ENCODE measurements at regions not wholly inside any gene's neighbourhood (a gene's known extent, or its start where the extent isn't known, plus 50 kb on each side); places are given as distances from the start of the nearest gene placed in this dataset.

DNA sequence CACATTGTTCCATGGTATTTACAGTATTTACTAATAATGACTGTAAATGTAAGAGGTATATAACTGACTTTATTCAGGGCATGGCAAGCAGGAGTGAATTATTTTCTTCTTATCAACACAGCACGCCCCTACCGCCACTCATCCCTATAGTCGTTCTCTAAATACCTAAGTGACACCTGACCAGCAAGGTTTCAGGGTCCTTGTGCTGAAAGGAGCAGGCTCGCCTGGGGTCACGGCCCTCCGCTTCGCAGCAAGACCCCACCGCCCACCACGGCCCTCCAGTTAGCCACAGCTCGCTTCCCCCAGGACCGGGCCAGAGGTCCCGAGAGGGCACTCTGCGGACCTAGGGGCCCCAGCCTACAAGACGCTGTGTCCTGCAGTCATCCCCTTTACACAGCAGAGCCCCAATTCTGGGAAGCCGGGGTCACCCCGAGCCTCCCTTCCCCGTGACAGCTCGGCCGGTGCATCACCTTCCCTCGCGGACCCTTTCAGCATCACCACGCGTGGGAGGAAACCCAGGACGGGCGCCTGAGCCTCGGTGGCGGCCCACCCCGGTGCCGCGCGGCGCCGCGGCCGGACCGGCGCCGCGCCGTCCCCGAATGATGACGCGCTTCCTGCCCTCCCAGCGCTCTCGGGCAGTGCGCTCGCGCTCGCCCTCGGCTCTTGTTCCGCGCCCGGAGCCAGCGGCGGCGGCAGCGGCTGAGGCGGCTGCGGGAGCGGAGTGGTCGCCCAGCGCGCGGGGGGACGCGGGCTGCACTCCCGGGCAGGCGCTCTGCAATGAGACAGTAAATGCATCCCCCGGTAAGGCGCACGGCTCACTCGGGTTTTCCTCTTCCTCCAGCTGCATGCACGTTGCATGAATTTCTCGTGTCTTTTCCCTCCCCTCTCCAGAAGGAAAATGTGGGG lies 225.1 kb upstream of the C2CD4B start, which contains the start of gene TLN2:
TSS of gene TLN2 (plus strand) at position 666 of the 906 bp plus-strand sequence.
- Mint-ChIP-seq H3K27me3 (peaks cover 32% of the 10 kb centered on the region), H3K27ac (peak within 1 kb of the TSS; percentile 91), H3K4me3 (peak within 1 kb of the TSS; percentile 95), H3K9me3 (no peaks in the 10 kb centered on the region), H3K4me1 (ENCODE audit: low read depth) (peaks cover 19% of the 10 kb centered on the region), H3K36me3 (ENCODE audit: low read depth) (peaks cover 12% of the 10 kb centered on the region)
- peak; percentile 84 for DNase-seq

DNA sequence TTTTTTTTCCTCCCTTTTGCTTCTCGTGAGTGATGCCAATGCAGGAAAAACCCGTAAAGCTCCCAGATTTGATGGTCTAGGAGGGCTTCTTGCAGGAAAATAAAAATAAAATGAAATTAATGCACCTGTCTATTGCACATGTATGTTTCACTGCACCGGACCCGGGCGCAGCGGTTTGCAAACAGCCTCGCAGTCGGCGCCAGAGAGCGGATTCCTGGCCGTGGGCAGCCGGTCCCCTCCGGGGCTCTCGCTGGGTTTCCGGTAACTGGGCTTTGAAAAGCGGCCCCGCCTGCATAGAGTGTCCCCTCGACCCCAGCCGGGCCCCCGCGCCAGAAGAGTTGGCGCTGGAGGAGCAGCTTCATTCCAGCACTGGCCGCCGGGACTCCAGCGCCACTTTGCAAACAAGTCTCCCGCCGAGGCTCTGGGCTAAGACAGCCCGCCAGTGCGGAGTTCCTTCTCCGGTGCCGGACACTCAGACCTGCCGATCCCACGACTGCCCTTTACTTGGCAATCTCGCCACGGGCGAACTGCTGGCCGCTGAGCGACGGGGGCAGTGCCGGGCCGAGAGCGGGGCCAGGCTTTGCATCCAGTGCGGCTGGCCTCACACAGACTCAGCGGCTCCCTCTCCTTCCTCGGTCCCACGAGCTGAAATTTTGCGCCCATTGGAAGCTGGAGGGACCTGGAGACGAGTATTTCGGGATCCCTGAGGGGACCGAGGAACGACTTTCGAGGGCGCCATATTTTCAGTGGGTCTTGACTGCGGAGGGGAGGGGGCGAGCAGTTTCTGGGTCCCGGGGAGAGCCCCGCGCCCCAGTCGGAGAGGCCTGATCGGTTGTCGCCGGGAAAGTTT lies 225.9 kb upstream of the C2CD4B start:
- Mint-ChIP-seq H3K36me3 (ENCODE audit: low read depth) (peaks cover 12% of the 10 kb centered on the region), H3K4me3 (peak overlapping the region; percentile 87), H3K9me3 (no peaks in the 10 kb centered on the region), H3K4me1 (ENCODE audit: low read depth) (peaks cover 19% of the 10 kb centered on the region), H3K27ac (peak overlapping the region; percentile 61), H3K27me3 (peaks cover 35% of the 10 kb centered on the region)
- DNase-seq = peak; percentile 63

- Mint-ChIP-seq H3K27ac (peak overlapping the region; percentile 18), H3K4me1 (ENCODE audit: low read depth) (peaks cover 19% of the 10 kb centered on the region)
These were observed 226.7 kb upstream of the C2CD4B start for GRCh38 chr15:62391641-62392262.

GRCh38 chr15:62392376-62392775 lies 227.3 kb upstream of the C2CD4B start:
- no peak for DNase-seq
- H3K4me3 Mint-ChIP-seq = peak overlapping the region; percentile 87
- peak overlapping the region; percentile 18 for H3K27ac Mint-ChIP-seq
- no peaks in the 10 kb centered on the region for H3K9me3 Mint-ChIP-seq
- peaks cover 43% of the 10 kb centered on the region for H3K27me3 Mint-ChIP-seq
- peaks cover 12% of the 10 kb centered on the region for H3K36me3 Mint-ChIP-seq (ENCODE audit: low read depth)
- peaks cover 19% of the 10 kb centered on the region for H3K4me1 Mint-ChIP-seq (ENCODE audit: low read depth)

More at GRCh38 chr15:62391641-62392262, 226.7 kb upstream of the C2CD4B start:
- Mint-ChIP-seq H3K9me3 (no peaks in the 10 kb centered on the region), H3K27me3 (peaks cover 39% of the 10 kb centered on the region), H3K4me3 (peak overlapping the region; percentile 87), H3K36me3 (ENCODE audit: low read depth) (peaks cover 12% of the 10 kb centered on the region)
- DNase-seq = peak; percentile 68

DNA sequence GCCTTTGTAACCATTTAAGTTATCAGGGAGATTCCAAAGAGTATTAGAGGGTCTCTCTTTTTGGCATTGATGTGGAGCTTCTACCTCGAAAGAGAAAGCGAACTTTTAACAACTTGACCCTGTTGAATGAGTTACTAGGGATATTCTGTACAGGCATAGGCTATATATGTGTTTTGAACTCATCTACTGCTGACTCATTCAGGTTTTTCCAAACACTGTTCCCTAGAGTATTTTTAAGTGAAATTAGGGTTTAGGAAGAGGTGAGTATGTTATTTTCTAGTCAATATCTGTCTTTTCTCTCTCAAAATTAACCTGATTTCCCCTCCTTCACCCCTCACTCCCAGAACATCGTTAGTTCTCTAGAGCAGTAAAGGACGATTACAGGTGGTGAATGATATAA lies 228.1 kb upstream of the C2CD4B start:
- Mint-ChIP-seq H3K36me3 (ENCODE audit: low read depth) (peaks cover 12% of the 10 kb centered on the region), H3K4me3 (no peak overlapping the region), H3K4me1 (ENCODE audit: low read depth) (peaks cover 19% of the 10 kb centered on the region), H3K27me3 (peaks cover 49% of the 10 kb centered on the region), H3K27ac (no peak overlapping the region), H3K9me3 (peaks cover 1% of the 10 kb centered on the region)
- no peak for DNase-seq

DNA sequence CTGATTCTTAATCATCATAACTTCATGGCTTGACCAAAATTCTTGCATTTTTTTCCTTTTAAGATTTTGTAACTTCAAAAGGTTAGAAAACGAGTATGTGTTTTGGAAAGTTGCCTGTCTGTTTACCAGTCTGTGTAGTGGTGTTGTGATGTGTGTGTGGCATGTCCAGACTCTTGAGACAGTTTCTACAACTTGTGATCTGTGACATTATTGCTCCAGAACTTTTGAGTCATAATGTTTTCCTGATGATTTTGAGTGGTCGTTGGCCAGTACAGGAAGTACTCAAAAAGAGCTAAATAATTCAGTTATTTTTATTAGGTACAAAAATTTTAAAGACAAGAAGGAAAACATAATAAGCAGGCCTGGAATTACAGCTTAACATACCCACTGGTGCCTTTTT lies 229.0 kb upstream of the C2CD4B start:
- H3K4me1 Mint-ChIP-seq (ENCODE audit: low read depth) = peaks cover 19% of the 10 kb centered on the region
- peaks cover 6% of the 10 kb centered on the region for H3K9me3 Mint-ChIP-seq
- peaks cover 56% of the 10 kb centered on the region for H3K27me3 Mint-ChIP-seq
- H3K4me3 Mint-ChIP-seq = no peak overlapping the region
- H3K36me3 Mint-ChIP-seq (ENCODE audit: low read depth) = peaks cover 12% of the 10 kb centered on the region
- no peak for DNase-seq
- no peak overlapping the region for H3K27ac Mint-ChIP-seq

GRCh38 chr15:62400778-62401177 lies 235.7 kb upstream of the C2CD4B start:
- H3K4me1 Mint-ChIP-seq (ENCODE audit: low read depth) = no peaks in the 10 kb centered on the region
- no peak overlapping the region for H3K27ac Mint-ChIP-seq
- H3K27me3 Mint-ChIP-seq = peaks cover 64% of the 10 kb centered on the region
- H3K9me3 Mint-ChIP-seq = peaks cover 17% of the 10 kb centered on the region
- H3K4me3 Mint-ChIP-seq = no peak overlapping the region
- H3K36me3 Mint-ChIP-seq (ENCODE audit: low read depth) = peaks cover 6% of the 10 kb centered on the region
- no peak for DNase-seq

DNA sequence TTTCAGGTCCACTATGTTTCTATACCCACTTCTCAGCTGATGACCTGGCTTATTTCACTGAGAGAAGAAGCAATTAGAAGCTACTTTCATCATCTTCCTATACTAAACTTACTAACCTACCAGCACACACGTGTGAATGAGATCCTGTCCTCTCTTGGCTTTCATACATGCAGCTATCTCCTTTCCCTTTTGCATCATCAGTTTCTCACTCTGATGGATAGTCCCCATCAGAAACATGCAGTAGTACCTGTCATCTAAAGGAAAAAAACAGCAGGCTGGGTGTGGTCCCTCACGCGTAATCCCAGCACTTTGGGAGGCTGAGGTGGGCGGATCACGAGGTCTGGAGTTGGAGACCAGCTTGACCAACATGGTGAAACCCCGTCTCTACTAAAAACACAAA lies 237.6 kb upstream of the C2CD4B start:
- Mint-ChIP-seq H3K4me1 (ENCODE audit: low read depth) (no peaks in the 10 kb centered on the region), H3K4me3 (no peak overlapping the region), H3K27me3 (peaks cover 61% of the 10 kb centered on the region), H3K36me3 (ENCODE audit: low read depth) (peaks cover 6% of the 10 kb centered on the region), H3K27ac (no peak overlapping the region), H3K9me3 (peaks cover 17% of the 10 kb centered on the region)
- no peak for DNase-seq

- no peak overlapping the region for H3K27ac Mint-ChIP-seq
- peaks cover 14% of the 10 kb centered on the region for H3K9me3 Mint-ChIP-seq
- peaks cover 55% of the 10 kb centered on the region for H3K27me3 Mint-ChIP-seq
- H3K4me1 Mint-ChIP-seq (ENCODE audit: low read depth) = no peaks in the 10 kb centered on the region
- peaks cover 6% of the 10 kb centered on the region for H3K36me3 Mint-ChIP-seq (ENCODE audit: low read depth)
- no peak overlapping the region for H3K4me3 Mint-ChIP-seq
- no peak for DNase-seq
These were observed 238.2 kb upstream of the C2CD4B start for GRCh38 chr15:62403164-62403809.

DNA sequence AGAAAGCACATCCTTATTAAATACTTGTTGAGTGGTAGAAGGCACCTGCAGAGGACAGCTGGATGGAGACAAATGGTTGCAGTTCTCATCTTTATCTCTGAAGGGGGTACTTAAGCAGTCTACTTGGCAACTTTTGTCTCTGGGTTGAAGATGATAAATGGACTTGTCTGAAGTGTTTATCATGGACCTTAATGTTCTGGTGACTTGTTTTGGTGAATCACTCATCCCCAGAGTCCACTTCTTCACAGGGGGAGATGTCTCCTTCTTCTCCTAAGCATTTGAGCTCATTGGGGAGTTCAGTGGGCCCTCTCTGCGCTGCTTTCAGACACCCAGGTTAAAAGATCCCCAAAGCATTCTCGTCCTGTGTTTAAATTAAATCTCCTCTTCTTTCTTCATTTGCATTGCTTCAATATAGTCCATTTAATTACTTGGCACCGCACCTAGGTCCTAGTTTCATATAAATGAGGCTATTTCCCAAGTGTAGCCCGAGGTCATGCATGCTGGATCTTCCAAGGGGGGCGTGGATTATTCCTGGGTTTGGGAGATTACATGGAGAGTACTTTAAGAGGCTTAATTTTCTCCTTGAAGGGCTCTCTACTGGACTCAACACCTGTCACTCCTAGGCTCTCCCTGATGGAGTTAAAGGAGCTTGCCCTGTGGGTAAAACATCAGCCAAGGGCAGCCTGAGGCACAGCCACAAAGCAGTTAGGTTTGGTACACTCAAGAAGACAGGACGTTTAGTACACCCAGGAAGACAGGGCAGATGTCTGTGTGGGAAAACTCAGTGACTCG lies 239.3 kb upstream of the C2CD4B start:
- peaks cover 11% of the 10 kb centered on the region for H3K9me3 Mint-ChIP-seq
- no peak for DNase-seq
- no peaks in the 10 kb centered on the region for H3K4me1 Mint-ChIP-seq (ENCODE audit: low read depth)
- peaks cover 49% of the 10 kb centered on the region for H3K27me3 Mint-ChIP-seq
- H3K36me3 Mint-ChIP-seq (ENCODE audit: low read depth) = peaks cover 6% of the 10 kb centered on the region
- H3K27ac Mint-ChIP-seq = no peak overlapping the region
- H3K4me3 Mint-ChIP-seq = no peak overlapping the region

- no peaks in the 10 kb centered on the region for H3K4me1 Mint-ChIP-seq (ENCODE audit: low read depth)
- no peaks in the 10 kb centered on the region for H3K36me3 Mint-ChIP-seq (ENCODE audit: low read depth)
- peaks cover 53% of the 10 kb centered on the region for H3K27me3 Mint-ChIP-seq
- no peaks in the 10 kb centered on the region for H3K9me3 Mint-ChIP-seq
- H3K4me3 Mint-ChIP-seq = no peak overlapping the region
- no peak for DNase-seq
- H3K27ac Mint-ChIP-seq = no peak overlapping the region
These were observed 241.3 kb upstream of the C2CD4B start for GRCh38 chr15:62406305-62406891.

DNA sequence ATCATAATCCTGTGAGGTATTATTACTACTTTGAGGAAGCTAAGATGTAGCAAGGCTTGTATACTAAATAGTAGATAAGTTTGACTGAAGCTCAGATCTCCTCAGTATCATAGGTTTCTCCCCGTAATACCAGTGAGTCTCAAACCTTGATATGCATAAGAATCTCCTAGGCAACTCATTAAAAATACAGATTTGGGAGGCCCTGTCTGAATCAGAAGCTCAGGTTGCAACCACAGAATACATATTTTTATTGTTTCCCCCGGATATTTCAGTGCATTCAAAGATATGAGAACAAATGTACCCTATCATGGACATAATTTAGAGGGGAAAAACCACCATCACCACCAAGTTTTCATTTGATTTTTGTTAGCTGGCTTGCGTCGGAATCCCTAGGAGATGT lies 242.1 kb upstream of the C2CD4B start:
- Mint-ChIP-seq H3K27me3 (peaks cover 54% of the 10 kb centered on the region), H3K4me3 (no peak overlapping the region), H3K27ac (no peak overlapping the region), H3K9me3 (no peaks in the 10 kb centered on the region), H3K4me1 (ENCODE audit: low read depth) (no peaks in the 10 kb centered on the region), H3K36me3 (ENCODE audit: low read depth) (no peaks in the 10 kb centered on the region)
- DNase-seq = no peak

DNA sequence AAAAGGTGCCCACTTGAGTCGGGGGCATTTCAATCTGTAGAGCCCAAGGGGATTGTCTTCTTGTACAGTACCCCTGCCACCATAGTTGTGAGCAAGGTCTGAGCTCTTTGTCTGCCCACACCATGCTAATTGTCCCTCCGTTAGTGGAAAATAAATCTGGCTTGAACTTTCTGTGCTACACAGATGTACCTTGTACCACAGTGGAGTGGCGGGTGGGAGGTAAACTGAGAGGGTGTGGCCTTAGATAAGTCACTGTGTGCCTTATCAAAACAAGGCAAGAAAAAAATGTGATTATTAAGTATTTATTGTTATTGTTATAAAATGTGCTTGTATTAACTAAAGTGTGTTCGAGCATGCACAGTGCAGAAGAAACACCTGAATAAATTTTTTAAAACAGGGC lies 242.9 kb upstream of the C2CD4B start:
- Mint-ChIP-seq H3K36me3 (ENCODE audit: low read depth) (no peaks in the 10 kb centered on the region), H3K9me3 (no peaks in the 10 kb centered on the region), H3K4me1 (ENCODE audit: low read depth) (no peaks in the 10 kb centered on the region), H3K27ac (no peak overlapping the region), H3K4me3 (no peak overlapping the region), H3K27me3 (peaks cover 55% of the 10 kb centered on the region)
- no peak for DNase-seq

Measured in activated T-cell treated with anti-CD3 and anti-CD28 coated beads, Interleukin-2, amount 50 U/mL, for 24 hours (primary cell).